ENCODE measurements at regions not wholly inside any gene's neighbourhood (a gene's known extent, or its start where the extent isn't known, plus 50 kb on each side); places are given as distances from the start of the nearest gene placed in this dataset.
"Not testable (repeated sequence)": the region's sequence is repeated elsewhere in the genome, so short reads cannot be mapped to it uniquely, and the experiment has no call there.

DNA sequence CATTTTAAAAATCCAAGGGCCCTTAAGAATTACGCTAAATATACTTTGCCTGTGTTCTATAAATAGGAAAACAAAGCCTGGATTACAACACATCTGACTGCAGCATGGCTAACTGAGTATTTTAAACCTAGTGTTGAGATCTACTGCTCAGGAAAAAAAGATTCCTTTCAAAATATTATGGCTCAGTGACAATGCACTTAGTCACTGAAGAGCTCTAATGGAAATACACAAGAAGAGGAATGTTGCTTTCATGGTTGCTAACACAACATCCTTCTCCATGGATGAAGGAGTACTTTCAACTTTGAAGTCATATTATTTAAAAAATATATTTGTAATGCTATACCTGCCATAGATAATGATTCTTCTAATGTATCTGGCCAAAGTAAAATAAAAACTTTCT, 248.3 kb upstream of the NEGR1 start:
- no peak for DNase-seq (ENCODE audit: low spot score)

GRCh38 chr1:72526926-72527325, 244.6 kb upstream of the NEGR1 start:
- DNase-seq (ENCODE audit: low spot score): no peak

- DNase-seq (ENCODE audit: low spot score): no peak
These were observed 241.7 kb upstream of the NEGR1 start for GRCh38 chr1:72524021-72524420.

GRCh38 chr1:72521659-72522058, 239.3 kb upstream of the NEGR1 start:
- DNase-seq (ENCODE audit: low spot score): no peak

GRCh38 chr1:72516826-72517225, 234.5 kb upstream of the NEGR1 start:
- no peak for DNase-seq (ENCODE audit: low spot score)

- DNase-seq (ENCODE audit: low spot score): no peak
These were observed 233.9 kb upstream of the NEGR1 start for GRCh38 chr1:72516264-72516663.

DNA sequence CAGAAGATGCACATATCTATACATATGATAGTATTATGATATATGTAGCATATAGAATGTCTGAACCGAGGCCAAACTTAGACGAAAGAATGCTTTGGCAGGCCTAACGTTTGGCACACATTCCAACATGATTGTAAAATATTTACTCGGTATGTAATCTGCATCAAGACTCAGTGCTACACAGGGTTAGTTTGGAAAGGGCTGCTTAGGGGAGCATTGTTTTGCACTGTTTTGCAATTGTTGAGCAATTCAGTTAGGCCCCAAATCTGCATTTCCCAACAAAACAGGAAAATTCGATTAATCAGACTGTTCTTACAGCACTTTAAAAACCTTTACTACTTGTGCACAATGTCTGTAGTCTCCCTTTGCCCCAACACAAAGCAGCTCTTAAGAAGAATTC, 216.0 kb upstream of the NEGR1 start:
- DNase-seq (ENCODE audit: low spot score): no peak

DNA sequence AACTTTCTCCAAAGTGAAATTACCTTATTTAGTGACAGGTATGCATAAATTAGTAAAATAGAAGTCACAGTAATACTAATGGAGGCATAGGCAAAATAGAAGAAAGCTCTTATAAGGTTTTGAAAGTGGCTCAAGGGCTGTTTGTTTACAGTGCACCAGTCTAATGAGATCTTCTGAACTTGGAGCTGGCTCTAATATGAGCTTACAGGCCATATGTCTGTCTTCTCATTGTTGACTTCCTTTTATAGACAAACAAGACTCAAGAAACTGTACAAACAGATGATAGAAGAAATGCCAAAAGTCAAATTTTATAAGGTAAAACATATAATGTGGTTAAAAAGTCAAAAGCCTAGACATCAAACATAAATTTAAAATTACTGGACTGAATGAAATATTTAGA, 207.5 kb upstream of the NEGR1 start:
- no peak for DNase-seq (ENCODE audit: low spot score)

DNA sequence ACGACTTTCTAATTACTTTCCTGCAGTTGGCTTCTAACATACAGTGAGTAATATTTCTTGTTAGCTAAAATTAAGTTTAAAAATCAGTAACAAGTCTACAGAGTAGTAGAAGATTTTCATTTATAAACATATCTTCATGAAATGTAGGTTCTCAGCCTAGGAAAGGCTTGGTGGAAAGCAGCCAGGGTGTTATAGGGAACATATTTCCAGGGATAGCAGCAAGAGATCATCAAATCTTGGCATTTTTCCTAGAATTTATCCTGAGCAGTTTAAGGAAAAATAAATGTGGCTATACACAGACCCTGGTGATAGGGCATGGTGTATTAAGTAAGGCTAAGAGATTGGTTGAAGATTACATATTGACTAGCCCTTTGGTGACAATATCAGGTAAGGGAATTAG, 203.5 kb upstream of the NEGR1 start:
- no peak for DNase-seq (ENCODE audit: low spot score)

GRCh38 chr1:72483846-72484357, 201.6 kb upstream of the NEGR1 start:
- no peak for DNase-seq (ENCODE audit: low spot score)

DNA sequence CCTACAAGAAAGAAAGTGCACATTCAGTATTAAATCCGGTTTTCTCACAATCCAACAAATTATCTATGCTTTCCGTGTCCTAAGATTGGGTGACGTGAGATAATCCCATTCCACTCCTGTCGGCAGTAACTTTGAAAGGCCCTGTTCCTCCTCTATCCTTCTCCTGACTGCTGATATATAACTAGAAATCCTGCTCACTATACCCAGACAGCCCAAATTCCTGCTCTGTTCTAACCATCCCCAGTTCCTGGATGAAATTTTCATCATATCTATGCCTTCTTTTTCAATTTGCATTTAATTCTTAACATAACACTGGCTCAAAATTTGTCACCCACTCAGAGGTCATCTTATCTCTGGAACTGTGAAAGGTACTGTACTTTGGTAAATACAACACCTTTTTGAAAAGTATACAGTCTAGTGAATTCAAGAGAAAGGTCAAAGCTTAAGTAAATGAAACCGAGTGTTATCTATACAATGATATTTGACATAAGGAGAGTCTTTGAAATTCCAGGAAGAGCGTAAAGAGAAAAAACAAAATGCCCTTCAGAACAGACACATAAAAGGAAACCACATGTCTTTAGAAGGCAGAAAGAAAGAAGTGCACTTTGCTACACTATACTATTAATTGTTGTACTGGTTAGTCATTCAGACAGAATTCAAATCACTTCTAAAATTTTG, 200.5 kb upstream of the NEGR1 start:
- DNase-seq (ENCODE audit: low spot score): no peak

GRCh38 chr1:72481420-72481970, 199.2 kb upstream of the NEGR1 start:
- no peak for DNase-seq (ENCODE audit: low spot score)

DNA sequence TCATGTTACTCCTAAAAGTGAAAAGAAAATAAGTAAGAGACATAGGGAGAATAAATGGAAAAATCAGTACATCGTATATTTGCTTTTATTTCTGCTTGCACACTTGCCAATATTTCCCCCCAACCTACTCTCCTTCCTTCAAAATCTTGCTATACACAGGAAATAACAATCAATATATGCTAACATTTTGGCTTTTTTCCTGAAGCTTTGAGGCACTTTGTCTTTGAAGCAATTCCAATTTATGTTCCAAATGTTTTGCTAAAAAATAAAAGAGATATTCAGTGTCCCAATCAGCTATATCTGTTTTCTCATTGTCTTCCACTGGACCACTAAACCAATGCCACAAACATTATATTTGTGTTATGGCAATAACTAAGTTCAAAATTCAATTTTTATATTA, 184.0 kb upstream of the NEGR1 start:
- DNase-seq (ENCODE audit: low spot score): no peak

GRCh38 chr1:72462186-72462905, 180.0 kb upstream of the NEGR1 start:
- DNase-seq (ENCODE audit: low spot score): no peak

DNA sequence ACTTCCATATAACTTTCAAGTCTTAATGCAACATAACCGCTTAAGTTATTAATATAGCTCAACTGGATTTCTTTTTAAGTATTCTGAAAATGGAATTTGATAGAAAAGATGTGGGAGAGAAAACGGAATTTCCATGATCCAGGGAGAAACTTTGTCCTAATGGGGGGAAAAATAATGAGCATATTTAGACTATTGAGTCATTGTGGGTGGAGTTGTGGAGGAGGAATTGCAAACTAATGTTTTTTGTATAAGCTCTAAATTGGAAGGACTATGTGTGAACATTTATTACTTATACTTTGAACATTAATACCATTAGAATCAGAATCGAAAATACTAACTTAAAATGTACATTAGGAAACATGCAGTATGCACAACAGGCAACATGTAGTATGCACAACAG, 159.9 kb upstream of the NEGR1 start:
- DNase-seq (ENCODE audit: low spot score): no peak

GRCh38 chr1:72439036-72439435, 156.7 kb upstream of the NEGR1 start:
- DNase-seq (ENCODE audit: low spot score): no peak

GRCh38 chr1:72438270-72438669, 155.9 kb upstream of the NEGR1 start:
- DNase-seq (ENCODE audit: low spot score): no peak

GRCh38 chr1:72435025-72435424, 152.7 kb upstream of the NEGR1 start:
- DNase-seq (ENCODE audit: low spot score): no peak

DNA sequence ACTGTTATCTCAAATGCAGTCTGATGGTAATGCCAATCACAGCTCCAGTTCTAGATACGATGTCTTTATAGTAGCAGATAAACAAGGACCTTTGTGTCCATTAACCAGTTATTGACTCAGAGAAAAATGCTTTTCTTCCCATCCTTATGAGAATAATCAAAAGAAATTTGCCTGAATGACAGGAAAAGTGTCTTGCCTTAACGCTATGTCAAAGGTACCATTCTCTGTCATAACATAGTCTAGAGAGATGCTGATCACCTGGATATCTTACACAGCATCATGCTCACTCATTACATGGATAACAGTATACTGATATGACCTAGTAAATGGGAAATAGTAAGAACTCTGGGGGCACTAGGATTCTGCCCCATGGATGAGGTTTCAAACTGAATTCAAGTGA, 151.7 kb upstream of the NEGR1 start:
- DNase-seq (ENCODE audit: low spot score): no peak

DNA sequence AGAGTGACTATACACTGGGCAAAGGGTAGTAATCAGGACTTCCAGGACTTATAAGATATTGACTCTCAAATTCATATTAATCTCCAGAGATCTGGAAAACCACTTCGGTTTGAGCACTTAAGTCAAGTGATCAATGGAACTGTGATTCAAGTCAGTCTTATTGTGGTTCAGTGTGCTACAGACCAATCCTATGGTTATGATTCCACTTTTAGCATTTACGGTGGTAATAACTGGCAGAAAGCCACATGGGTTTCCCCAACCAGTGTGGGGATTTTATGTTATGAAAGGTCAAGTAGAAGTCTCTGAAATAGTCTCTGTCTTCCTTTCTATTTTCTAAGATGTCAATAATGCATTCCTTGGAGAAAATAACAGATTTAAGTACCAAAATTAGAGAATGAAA, 151.3 kb upstream of the NEGR1 start:
- DNase-seq (ENCODE audit: low spot score): no peak

DNA sequence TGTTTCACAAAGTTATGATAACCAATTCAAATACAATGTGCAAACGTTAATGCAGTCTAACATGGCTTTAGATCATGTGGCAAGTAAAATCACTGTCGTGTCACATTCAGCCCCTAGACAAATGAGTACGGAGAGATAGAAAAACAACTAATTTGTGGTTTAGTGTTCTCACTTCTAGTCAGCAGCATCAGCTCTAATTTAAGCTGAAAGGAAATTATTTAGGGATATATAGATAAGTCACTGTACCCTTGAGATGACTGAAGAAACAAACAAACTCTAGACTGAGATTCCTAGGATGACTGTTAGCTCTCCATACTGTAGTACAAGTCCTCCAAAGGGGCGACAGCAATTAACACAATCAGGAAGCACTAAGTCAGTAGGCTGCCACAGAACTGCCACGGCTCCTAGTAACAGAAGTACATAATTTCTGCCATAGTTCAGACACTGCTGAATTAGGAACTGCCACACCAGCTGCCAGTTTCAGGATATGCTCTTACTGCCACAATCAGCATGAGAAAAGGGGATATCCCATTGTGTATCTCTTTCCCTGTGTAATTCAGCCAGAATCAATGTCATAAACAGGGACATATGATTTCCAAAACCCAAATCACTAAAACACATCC, 150.4 kb upstream of the NEGR1 start:
- DNase-seq (ENCODE audit: low spot score): no peak

- DNase-seq (ENCODE audit: low spot score): no peak
These were observed 149.5 kb upstream of the NEGR1 start for GRCh38 chr1:72431810-72432209.

GRCh38 chr1:72428276-72428675, 145.9 kb upstream of the NEGR1 start:
- not testable (repeated sequence) for DNase-seq (ENCODE audit: low spot score)
